ENCODE measurements at regions not wholly inside any gene's neighbourhood (a gene's known extent, or its start where the extent isn't known, plus 50 kb on each side); places are given as distances from the start of the nearest gene placed in this dataset.

DNA sequence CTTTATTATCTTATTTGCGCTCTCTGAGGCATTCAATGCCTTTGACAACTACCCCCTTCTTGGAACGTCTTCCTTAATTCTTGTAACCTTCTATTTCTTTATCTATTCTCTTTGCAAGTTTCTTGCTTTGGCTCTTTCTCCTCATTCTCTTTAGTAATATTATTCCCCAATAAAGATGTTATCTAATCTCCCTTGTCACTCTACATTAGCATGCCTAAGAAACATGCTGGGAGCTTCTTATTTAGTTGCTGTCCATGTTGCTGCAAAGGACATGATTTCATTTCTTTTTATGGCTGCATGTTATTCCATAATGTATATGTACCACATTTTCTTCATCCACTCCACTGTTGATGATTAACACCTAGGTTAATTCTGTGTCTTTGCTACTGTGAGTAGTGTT is 113.7 kb downstream of the RDH14 start:
- ATAC-seq (no peak), DNase-seq (ENCODE audit: low spot score) (no peak)
- Histone ChIP-seq H3K36me3 (ENCODE audit: insufficient read depth) (no peaks in the 10 kb centered on the region), H3K4me3 (no peak overlapping the region), H3K27me3 (ENCODE audit: insufficient read depth) (no peaks in the 10 kb centered on the region), H3K27ac (ENCODE audit: low read depth) (no peak overlapping the region), H3K9me2 (ENCODE audit: insufficient read depth) (peaks cover 11% of the 10 kb centered on the region), H3K4me2 (no peak overlapping the region), H4K20me1 (replicated peaks; ENCODE audit: insufficient read depth) (no peaks in the 10 kb centered on the region), H3F3A (replicated peaks; ENCODE audit: low read depth) (no peaks in the 10 kb centered on the region), H3K4me1 (ENCODE audit: insufficient read depth) (no peaks in the 10 kb centered on the region), H3K79me2 (replicated peaks; ENCODE audit: insufficient read depth) (no peaks in the 10 kb centered on the region), H2AFZ (no peak overlapping the region)
- H3K9me3 Mint-ChIP-seq: no peaks in the 10 kb centered on the region
- TF ChIP-seq EZH2phosphoT487 (IDR thresholded peaks at IDR 0.05; ENCODE audit: unreplicated experiment) (no peak), NANOG (IDR thresholded peaks at IDR 0.05; ENCODE audit: borderline replicate concordance) (no peak), EZH2 (IDR thresholded peaks at IDR 0.05; ENCODE audit: low read depth, unreplicated experiment) (no peak)
- H3K27me3 Mint-ChIP-seq (ENCODE audit: insufficient read depth, low read depth, poor library complexity): no peaks in the 10 kb centered on the region
- H3K27ac Mint-ChIP-seq: no peak overlapping the region
- peaks cover 2% of the 10 kb centered on the region; the same call in 1 of the 3 replicates for H3K4me1 Mint-ChIP-seq
- H3K36me3 Mint-ChIP-seq (ENCODE audit: low read depth): no peaks in the 10 kb centered on the region
- no peak overlapping the region for H3K4me3 Mint-ChIP-seq

DNA sequence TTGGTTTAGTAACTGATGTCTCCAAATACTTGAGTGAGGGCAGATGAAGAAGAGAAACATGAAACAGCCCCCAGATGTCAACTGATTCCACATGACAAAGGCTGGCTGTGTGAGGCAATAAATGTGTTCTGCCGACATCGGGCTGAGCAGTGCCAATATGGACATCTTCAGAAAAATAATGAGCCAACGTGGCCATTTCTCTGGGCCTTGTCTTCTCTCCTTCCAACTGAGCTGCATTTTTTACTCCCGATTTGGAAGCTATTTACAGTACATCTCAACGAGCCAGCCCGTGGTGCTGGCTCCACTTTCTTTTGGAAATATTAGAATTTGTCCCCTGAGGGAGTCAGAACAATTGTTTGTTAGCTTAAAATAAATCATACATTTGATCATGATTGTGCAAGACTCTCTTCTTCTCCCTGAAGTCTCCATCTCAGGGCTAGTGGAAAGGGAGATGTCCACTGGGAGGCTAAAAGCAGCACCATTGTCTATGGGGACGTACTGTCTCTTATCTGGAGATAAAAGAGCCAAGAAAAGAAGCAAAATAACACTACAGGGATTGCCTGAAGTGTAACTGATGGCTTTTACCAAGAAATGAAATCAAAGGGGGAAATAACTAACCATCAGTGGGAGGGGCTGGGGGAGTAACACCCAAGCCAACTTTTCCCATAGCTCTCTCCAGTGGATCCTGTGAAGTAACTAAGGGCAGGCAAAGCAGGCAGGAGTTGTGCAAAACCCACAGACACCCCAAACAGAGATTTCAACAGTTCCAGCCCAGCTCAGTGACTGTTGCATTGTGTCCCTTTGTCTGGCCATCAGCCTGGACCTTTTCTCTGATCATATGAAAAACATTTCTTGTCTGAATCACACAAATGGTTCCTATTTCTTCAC is 114.8 kb downstream of the RDH14 start:
- Histone ChIP-seq H2AFZ (no peak overlapping the region), H3K4me3 (no peak overlapping the region), H3K36me3 (ENCODE audit: insufficient read depth) (no peaks in the 10 kb centered on the region), H3K4me1 (ENCODE audit: insufficient read depth) (no peaks in the 10 kb centered on the region), H4K20me1 (replicated peaks; ENCODE audit: insufficient read depth) (no peaks in the 10 kb centered on the region), H3K79me2 (replicated peaks; ENCODE audit: insufficient read depth) (no peaks in the 10 kb centered on the region), H3K4me2 (no peak overlapping the region), H3K27ac (ENCODE audit: low read depth) (no peak overlapping the region), H3K27me3 (ENCODE audit: insufficient read depth) (no peaks in the 10 kb centered on the region), H3F3A (replicated peaks; ENCODE audit: low read depth) (no peaks in the 10 kb centered on the region), H3K9me2 (ENCODE audit: insufficient read depth) (peaks cover 11% of the 10 kb centered on the region)
- TF ChIP-seq, protein P1, sequence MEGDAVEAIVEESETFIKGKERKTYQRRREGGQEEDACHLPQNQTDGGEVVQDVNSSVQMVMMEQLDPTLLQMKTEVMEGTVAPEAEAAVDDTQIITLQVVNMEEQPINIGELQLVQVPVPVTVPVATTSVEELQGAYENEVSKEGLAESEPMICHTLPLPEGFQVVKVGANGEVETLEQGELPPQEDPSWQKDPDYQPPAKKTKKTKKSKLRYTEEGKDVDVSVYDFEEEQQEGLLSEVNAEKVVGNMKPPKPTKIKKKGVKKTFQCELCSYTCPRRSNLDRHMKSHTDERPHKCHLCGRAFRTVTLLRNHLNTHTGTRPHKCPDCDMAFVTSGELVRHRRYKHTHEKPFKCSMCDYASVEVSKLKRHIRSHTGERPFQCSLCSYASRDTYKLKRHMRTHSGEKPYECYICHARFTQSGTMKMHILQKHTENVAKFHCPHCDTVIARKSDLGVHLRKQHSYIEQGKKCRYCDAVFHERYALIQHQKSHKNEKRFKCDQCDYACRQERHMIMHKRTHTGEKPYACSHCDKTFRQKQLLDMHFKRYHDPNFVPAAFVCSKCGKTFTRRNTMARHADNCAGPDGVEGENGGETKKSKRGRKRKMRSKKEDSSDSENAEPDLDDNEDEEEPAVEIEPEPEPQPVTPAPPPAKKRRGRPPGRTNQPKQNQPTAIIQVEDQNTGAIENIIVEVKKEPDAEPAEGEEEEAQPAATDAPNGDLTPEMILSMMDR (conservative IDR thresholded peaks at IDR 0.05; ENCODE audit: low read depth in 2 of 2): no peak
- TF ChIP-seq EZH2 (IDR thresholded peaks at IDR 0.05; ENCODE audit: low read depth, unreplicated experiment) (no peak), ZNF331 (CRISPR knock-in tag; IDR thresholded peaks at IDR 0.05; ENCODE audit: low read depth) (no peak), ZNF114 (CRISPR knock-in tag; IDR thresholded peaks at IDR 0.05) (no peak), NANOG (IDR thresholded peaks at IDR 0.05; ENCODE audit: borderline replicate concordance) (no peak), EZH2phosphoT487 (IDR thresholded peaks at IDR 0.05; ENCODE audit: unreplicated experiment) (no peak), JUNB (IDR thresholded peaks at IDR 0.05; ENCODE audit: unreplicated experiment) (no peak), CREB1 (CRISPR knock-in tag; IDR thresholded peaks at IDR 0.05; ENCODE audit: low read depth) (no peak)
- TF ChIP-seq, protein P2, sequence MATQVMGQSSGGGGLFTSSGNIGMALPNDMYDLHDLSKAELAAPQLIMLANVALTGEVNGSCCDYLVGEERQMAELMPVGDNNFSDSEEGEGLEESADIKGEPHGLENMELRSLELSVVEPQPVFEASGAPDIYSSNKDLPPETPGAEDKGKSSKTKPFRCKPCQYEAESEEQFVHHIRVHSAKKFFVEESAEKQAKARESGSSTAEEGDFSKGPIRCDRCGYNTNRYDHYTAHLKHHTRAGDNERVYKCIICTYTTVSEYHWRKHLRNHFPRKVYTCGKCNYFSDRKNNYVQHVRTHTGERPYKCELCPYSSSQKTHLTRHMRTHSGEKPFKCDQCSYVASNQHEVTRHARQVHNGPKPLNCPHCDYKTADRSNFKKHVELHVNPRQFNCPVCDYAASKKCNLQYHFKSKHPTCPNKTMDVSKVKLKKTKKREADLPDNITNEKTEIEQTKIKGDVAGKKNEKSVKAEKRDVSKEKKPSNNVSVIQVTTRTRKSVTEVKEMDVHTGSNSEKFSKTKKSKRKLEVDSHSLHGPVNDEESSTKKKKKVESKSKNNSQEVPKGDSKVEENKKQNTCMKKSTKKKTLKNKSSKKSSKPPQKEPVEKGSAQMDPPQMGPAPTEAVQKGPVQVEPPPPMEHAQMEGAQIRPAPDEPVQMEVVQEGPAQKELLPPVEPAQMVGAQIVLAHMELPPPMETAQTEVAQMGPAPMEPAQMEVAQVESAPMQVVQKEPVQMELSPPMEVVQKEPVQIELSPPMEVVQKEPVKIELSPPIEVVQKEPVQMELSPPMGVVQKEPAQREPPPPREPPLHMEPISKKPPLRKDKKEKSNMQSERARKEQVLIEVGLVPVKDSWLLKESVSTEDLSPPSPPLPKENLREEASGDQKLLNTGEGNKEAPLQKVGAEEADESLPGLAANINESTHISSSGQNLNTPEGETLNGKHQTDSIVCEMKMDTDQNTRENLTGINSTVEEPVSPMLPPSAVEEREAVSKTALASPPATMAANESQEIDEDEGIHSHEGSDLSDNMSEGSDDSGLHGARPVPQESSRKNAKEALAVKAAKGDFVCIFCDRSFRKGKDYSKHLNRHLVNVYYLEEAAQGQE (IDR thresholded peaks at IDR 0.05; ENCODE audit: unreplicated experiment): no peak
- TF ChIP-seq, protein P3, sequence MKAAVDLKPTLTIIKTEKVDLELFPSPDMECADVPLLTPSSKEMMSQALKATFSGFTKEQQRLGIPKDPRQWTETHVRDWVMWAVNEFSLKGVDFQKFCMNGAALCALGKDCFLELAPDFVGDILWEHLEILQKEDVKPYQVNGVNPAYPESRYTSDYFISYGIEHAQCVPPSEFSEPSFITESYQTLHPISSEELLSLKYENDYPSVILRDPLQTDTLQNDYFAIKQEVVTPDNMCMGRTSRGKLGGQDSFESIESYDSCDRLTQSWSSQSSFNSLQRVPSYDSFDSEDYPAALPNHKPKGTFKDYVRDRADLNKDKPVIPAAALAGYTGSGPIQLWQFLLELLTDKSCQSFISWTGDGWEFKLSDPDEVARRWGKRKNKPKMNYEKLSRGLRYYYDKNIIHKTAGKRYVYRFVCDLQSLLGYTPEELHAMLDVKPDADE (IDR thresholded peaks at IDR 0.05): no peak
- Mint-ChIP-seq H3K4me3 (no peak overlapping the region), H3K4me1 (peaks cover 2% of the 10 kb centered on the region; the same call in 1 of the 3 replicates), H3K27me3 (ENCODE audit: insufficient read depth, low read depth, poor library complexity) (no peaks in the 10 kb centered on the region), H3K27ac (no peak overlapping the region), H3K9me3 (no peaks in the 10 kb centered on the region), H3K36me3 (ENCODE audit: low read depth) (no peaks in the 10 kb centered on the region)
- DNase-seq (ENCODE audit: low spot score): no peak
- no peak for ATAC-seq
